Pancreas (tissue), 10 donors: ENCODE measurements at regions not wholly inside any gene's neighbourhood (a gene's known extent, or its start where the extent isn't known, plus 50 kb on each side); places are given as distances from the start of the nearest gene placed in this dataset.

Source experiments
- ATAC-seq, 4 donors: fragments of 200-7000 bp; cut with Tn5 transposase; one replicate each; pipeline versions ENCODE4 v1.8.0 to v1.9.1; 2020; ENCODE audit warnings: mild to moderate bottlenecking in 4 of 4, moderate library complexity in 4 of 4
- DNase-seq, 6 donors: peaks; one replicate each; pipeline ENCODE4 v3.0.0-alpha.2; 2020
- FAIRE-seq: peaks from 2 replicates; lab custom pipeline; 2012; peaks lifted over from hg19 to GRCh38; lab: Jason Lieb, UNC
- H3K27ac ChIP-seq, 4 donors: fragments of 200-600 bp; sonication (generic); 1 replicate in 3 of 4; 2 replicates in 1 of 4; pipeline versions ENCODE4 v1.5.0 to v1.8.0; 2020
- H3K27me3 ChIP-seq, 4 donors: fragments of 200-600 bp; one replicate each; pipeline ENCODE4 v1.8.0; 2021
- H3K36me3 ChIP-seq, 3 donors: fragments of 200-600 bp; sonication (generic) in 1 of 3; one replicate each; pipeline versions ENCODE4 v1.5.0 to v1.8.0; 2020 to 2021
- H3K4me1 ChIP-seq, 3 donors: fragments of 200-600 bp; one replicate each; pipeline ENCODE4 v1.8.0; 2021
- H3K4me3 ChIP-seq, 4 donors: fragments of 200-600 bp; sonication (generic) in 2 of 4; one replicate each; pipeline versions ENCODE4 v1.5.0 to v1.8.0; 2020 to 2021
- H3K9me3 ChIP-seq, 4 donors: fragments of 200-600 bp; one replicate each; pipeline ENCODE4 v1.8.0; 2021
- WGBS, 2 donors: extraction: QIAGEN DNeasy Blood & Tissue Kit; methylation state at CpG; one replicate each; pipeline ENCODE4 v1.1.7; 2013; 5-methylcytosine and 5-hydroxymethylcytosine counted together
- intact Hi-C, 3 donors: fragments of 100-400 bp; cut with DNase I; formaldehyde crosslinking; loops; one replicate each; pipeline versions ENCODE4 v1.11.1 to v1.14.2; 2022
- TF ChIP-seq, protein P1 (sequence below), 4 donors: fragments of 200-600 bp; sonication (generic) in 3 of 4; IDR thresholded peaks; one replicate each; pipeline versions ENCODE4 v1.5.0 to v1.8.0; 2021; ENCODE audit warnings: antibody characterized with exemption in 4 of 4
- donor health status: healthy with polysubstance abuse.
- donor health status: DM: no; HTN: no; CAD: no; lungs with moderate emphysema.
- donor health status: DM: no; HTN: no; CAD: no.
- donor health status: control.
- donor health status: control.
- donor health status: Bipolar disorder and iron deficiency.
- donor health status: DM: yes; HTN: yes; CAD: no.
- donor health status: DM: no; HTN: no; CAD: no.
- donor health status: DM: no; HTN: no; CAD: no.
- donor health status: DM: yes; HTN: yes; CAD: no.

GRCh38 chr12:87779016-87779415 lies 250.2 kb downstream of the C12orf50 start:
- WGBS, 2 donors: 79 to 81% methylated on average over 2 of the region's 2 CpGs
- TF ChIP-seq, protein P1, sequence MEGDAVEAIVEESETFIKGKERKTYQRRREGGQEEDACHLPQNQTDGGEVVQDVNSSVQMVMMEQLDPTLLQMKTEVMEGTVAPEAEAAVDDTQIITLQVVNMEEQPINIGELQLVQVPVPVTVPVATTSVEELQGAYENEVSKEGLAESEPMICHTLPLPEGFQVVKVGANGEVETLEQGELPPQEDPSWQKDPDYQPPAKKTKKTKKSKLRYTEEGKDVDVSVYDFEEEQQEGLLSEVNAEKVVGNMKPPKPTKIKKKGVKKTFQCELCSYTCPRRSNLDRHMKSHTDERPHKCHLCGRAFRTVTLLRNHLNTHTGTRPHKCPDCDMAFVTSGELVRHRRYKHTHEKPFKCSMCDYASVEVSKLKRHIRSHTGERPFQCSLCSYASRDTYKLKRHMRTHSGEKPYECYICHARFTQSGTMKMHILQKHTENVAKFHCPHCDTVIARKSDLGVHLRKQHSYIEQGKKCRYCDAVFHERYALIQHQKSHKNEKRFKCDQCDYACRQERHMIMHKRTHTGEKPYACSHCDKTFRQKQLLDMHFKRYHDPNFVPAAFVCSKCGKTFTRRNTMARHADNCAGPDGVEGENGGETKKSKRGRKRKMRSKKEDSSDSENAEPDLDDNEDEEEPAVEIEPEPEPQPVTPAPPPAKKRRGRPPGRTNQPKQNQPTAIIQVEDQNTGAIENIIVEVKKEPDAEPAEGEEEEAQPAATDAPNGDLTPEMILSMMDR (IDR thresholded peaks at IDR 0.05): no peak
- Histone ChIP-seq H3K4me3 (no peak overlapping the region), H3K27ac (no peak overlapping the region), H3K4me1 (peaks cover 0 to 4% (median 0%) of the 10 kb centered on the region in 3 donors), H3K36me3 (no peaks in the 10 kb centered on the region), H3K9me3 (no peaks in the 10 kb centered on the region), H3K27me3 (no peaks in the 10 kb centered on the region)
- DNase-seq (peak in 1 of 6 donors; percentile 31), ATAC-seq (no peak), FAIRE-seq (no peak)
- intact Hi-C loops: no loop called here

DNA sequence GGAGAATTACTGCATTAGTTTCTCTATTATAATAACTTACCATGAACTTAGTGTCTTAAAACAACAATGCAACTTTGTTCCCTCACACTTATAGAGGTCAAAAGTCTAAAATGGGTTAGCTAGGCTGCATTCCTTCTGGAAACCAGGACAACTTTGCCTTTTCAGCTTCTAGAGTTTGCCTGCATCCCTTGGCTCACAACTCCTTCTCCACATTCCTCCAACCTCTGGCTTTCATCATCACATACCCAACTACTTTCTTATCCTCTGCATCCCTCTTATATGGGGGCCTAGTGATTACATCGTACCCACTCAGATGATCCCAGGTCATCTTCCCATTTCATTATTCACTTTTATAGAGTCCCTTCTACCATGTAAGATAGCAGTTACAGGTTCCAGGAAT lies 251.1 kb downstream of the C12orf50 start:
- FAIRE-seq (no peak), DNase-seq (no peak), ATAC-seq (no peak)
- no peaks in the 10 kb centered on the region for H3K36me3 ChIP-seq
- intact Hi-C loops: no loop called here
- no peaks in the 10 kb centered on the region for H3K9me3 ChIP-seq
- no peak overlapping the region for H3K27ac ChIP-seq
- H3K4me3 ChIP-seq: no peak overlapping the region
- TF ChIP-seq, protein P1 (IDR thresholded peaks at IDR 0.05): no peak
- peaks cover 0 to 4% (median 0%) of the 10 kb centered on the region in 3 donors for H3K4me1 ChIP-seq
- no peaks in the 10 kb centered on the region for H3K27me3 ChIP-seq
- WGBS, 2 donors: 78 to 86% methylated on average over 1 of the region's 1 CpG

GRCh38 chr12:87775784-87776183 lies 253.4 kb downstream of the C12orf50 start:
- H3K4me3 ChIP-seq: no peak overlapping the region
- no peak for FAIRE-seq
- no peaks in the 10 kb centered on the region for H3K36me3 ChIP-seq
- intact Hi-C loops: no loop called here
- TF ChIP-seq, protein P1 (IDR thresholded peaks at IDR 0.05): no peak
- H3K27ac ChIP-seq: no peak overlapping the region
- no peaks in the 10 kb centered on the region for H3K4me1 ChIP-seq
- H3K27me3 ChIP-seq: no peaks in the 10 kb centered on the region
- no peaks in the 10 kb centered on the region for H3K9me3 ChIP-seq
- DNase-seq: no peak
- no peak for ATAC-seq

GRCh38 chr12:87775051-87775450 lies 254.2 kb downstream of the C12orf50 start:
- Histone ChIP-seq H3K36me3 (no peaks in the 10 kb centered on the region), H3K4me3 (no peak overlapping the region), H3K9me3 (no peaks in the 10 kb centered on the region), H3K4me1 (no peaks in the 10 kb centered on the region), H3K27ac (no peak overlapping the region), H3K27me3 (no peaks in the 10 kb centered on the region)
- FAIRE-seq (no peak), DNase-seq (no peak), ATAC-seq (no peak)
- intact Hi-C loops: no loop called here
- TF ChIP-seq, protein P1 (IDR thresholded peaks at IDR 0.05): no peak

- H3K9me3 ChIP-seq: no peaks in the 10 kb centered on the region
- FAIRE-seq: no peak
- no peak overlapping the region for H3K27ac ChIP-seq
- no peak for ATAC-seq
- intact Hi-C loops: no loop called here
- no peak overlapping the region for H3K4me3 ChIP-seq
- 88 to 91% methylated on average over 2 of the region's 2 CpGs for WGBS, 2 donors
- no peaks in the 10 kb centered on the region for H3K36me3 ChIP-seq
- TF ChIP-seq, protein P1 (IDR thresholded peaks at IDR 0.05): no peak
- no peaks in the 10 kb centered on the region for H3K27me3 ChIP-seq
- DNase-seq: no peak
- no peaks in the 10 kb centered on the region for H3K4me1 ChIP-seq
These were observed 256.8 kb downstream of the C12orf50 start for GRCh38 chr12:87772401-87772800.
